Transverse colon (tissue), 4 donors: ENCODE measurements at regions not wholly inside any gene's neighbourhood (a gene's known extent, or its start where the extent isn't known, plus 50 kb on each side); places are given as distances from the start of the nearest gene placed in this dataset.

Experiments
- CTCF ChIP-seq, 5 experiments: fragments of 200-600 bp in 3 of 5; fragments of 450-650 bp in 2 of 5; sonication (generic) in 3 of 5; IDR thresholded peaks; 1 replicate in 2 of 5; 2 replicates in 3 of 5; pipeline ENCODE4 v1.5.1; 2016 to 2017; ENCODE audit warnings: antibody characterized with exemption in 5 of 5, inconsistent platforms in 3 of 5, mild to moderate bottlenecking in 2 of 5, moderate library complexity in 1 of 5
- EP300 ChIP-seq: sonication (generic); formaldehyde crosslinking; IDR thresholded peaks from one replicate; pipeline ENCODE4 v1.6.1; 2017; ENCODE audit warnings: antibody characterized with exemption, low read depth
- POLR2AphosphoS5 ChIP-seq, 3 donors: sonication (generic); formaldehyde crosslinking; IDR thresholded peaks; one replicate each; pipeline ENCODE4 v1.6.1; 2016; ENCODE audit warnings: antibody characterized with exemption in 3 of 3

- TF ChIP-seq POLR2AphosphoS5 (IDR thresholded peaks at IDR 0.05): no peak
- no peak for TF ChIP-seq CTCF (IDR thresholded peaks at IDR 0.05)
- TF ChIP-seq EP300: no peak
These were observed 76.7 kb upstream of the SLCO1B1 start for GRCh38 chr12:21054334-21054733.
